ENCODE measurements at regions not wholly inside any gene's neighbourhood (a gene's known extent, or its start where the extent isn't known, plus 50 kb on each side); places are given as distances from the start of the nearest gene placed in this dataset.
A peak's percentile ranks its signal among the peaks of the same experiment; 100 is the strongest.
"Not testable (repeated sequence)": the region's sequence is repeated elsewhere in the genome, so short reads cannot be mapped to it uniquely, and the experiment has no call there.

DNA sequence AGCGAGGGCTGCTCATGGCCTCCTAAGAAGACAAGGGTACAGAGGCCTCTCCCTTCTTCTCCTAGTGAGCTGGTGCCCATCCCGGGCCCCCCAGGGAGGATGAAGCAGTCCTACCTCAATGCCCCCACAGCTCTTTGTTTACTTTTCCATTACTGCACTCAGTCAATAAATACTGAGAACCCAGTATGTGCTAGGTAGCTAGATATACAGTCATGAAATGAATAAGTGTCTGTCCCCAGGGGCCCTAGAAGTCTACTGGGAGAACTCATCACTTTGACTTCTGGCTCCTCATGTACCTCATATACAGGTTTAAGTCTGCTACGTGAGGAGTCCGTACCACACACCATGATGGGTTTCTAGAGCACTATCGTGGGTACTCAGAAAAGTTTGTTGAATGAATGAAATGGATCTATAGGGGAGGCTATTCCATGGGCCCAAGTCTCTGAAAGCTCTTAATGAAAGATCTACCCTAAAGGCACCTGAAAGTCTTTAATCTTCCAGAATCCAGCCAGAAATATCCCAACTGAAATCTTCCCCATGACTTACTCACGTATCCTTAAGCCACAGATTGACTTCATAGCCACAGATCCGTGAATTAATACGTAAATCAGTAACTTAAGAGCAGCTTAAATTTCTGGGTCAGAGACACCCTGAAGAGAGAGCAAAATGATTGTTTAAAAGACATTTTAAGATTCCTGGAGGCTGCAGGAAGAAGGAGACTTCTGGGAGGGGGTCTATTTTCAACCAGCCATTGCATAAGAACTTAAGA is 51.6 kb upstream of the POMP start:
- DNase-seq, result no peak

DNA sequence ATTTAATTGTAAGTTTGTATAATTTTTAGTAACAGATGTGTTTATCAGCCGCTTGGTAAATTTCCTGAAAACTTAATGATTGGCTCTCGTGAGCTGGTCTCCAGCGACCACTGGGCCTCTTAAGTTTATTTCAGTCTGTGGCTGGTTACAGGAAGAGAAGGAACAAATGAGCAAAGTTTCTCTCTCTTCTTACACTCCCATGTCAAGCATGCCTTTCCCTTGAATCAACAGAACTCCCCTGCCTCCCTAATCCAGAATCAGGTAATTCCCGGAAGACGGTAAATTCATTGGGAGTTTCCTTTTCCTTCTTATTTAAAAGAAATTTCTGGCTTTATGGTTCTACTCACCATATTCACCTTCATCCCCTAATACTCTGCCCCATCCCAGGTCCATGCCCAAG is 52.5 kb upstream of the POMP start:
- no peak for DNase-seq

DNA sequence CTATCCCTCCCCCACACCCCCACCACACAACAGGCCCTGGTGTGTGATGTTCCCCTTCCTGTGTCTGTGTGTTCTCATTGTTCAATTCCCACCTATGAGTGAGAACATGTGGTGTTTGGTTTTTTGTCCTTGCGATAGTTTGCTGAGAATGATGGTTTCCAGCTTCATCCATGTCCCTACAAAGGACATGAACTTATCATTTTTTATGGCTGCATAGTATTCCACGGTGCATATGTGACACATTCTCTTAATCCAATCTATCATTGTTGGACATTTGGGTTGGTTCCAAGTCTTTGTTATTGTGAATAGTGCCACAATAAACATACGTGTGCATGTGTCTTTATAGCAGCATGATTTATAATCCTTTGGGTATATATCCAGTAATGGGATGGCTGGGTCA is 53.8 kb upstream of the POMP start:
- not testable (repeated sequence) for DNase-seq

DNA sequence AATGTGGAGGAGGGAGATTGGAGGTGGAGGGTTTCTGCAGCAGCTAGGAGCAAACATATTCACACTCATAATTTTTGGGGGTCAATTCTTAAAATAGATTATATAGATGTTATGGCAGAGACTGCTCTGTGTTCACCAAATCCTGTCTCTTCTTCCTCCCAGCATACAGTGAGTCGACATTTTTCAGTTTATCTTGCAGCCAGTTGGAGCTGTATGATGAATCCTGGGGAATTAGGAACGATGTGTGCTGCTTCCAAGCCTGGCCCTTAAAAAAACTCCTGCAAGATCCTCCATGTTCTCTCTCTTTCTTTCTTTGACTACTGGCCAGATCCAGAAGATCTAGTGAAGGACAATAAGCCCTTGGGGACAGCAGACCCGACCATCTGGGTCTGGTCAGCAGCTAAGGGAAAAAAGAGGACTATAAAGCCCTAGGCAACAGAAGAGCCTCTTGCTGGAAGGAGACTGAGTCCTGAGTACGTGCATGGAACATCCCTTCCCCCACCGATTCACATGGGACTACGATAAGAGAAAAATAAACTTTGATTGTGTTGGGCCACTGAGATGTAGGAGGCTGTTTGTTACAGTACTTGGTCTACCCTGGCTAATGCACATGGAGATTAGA is 55.8 kb upstream of the POMP start:
- no peak for DNase-seq

DNA sequence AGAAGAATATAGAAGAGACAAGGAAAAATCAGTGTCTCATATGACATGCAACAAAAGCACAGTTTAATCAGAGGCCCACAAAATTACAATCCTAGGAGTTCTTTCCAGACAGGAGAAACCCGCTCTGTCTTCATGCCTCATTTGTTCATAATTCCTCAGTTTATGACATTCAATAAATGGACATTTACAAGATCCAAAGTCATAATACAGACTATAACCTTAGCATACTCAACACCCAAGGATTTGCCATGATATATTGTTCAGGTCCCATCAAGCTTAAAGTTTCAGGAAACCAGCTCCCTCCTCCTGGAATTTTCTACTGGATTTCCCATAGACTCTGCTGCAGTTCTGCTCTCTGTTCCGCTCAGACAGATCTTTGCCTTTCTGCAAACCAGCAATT is 56.4 kb upstream of the POMP start:
- no peak for DNase-seq

DNA sequence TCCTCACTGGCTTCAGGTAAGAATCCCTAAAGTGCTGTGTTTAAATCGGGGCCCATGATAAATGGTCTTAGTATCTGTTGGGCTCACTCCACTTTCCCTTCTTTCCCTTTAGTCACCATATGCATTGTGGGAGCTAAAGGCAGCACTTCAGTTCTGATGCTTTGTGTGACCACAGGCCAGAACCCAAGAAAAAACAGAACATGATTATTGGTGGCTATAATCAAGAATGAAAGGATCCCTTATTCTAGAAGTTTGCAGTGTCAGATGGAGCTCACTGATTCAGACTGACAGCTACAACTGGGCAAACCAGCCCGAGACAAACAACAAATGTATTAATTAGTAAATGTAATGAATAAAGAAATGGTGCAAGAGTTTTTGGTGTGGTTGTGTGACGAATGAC is 57.3 kb upstream of the POMP start:
- no peak for DNase-seq

DNA sequence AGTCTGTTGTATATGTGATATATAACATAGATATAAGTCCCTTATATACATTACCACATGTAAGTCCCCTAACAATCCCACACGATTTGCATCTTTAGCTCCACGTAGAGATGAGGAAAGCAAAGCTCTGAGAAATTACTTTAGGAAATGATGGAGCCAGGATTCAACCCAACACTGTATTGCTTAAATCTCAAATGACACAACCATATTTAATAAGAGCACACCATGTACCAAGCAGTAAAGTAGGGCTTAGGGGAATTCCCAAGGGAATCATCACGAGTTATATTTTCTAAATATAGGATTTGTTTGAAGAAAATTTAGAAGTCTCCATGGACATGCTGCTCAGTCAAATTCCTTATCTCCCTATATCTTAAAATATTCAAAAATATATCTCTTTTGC is 61.3 kb upstream of the POMP start:
- no peak for DNase-seq

DNA sequence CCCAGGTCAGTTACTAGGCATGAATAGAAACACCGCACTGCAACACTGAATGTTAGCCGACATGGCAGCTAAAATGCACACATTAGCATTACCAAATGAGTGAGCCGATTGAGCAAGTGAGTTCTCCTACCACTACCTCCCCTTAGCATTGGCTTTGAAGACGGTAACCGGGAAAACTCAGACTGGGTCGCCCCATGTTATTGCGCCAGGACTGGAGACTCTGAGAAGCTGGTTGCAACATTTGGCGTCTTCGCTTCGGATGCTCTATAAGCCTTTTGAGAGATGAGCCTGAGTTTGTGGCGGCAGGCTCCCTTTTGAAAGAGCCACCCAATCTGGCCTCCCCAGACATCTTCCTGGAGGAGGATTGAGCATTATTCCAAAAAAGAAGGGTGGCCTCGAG is 68.5 kb upstream of the POMP start:
- DNase-seq, result no peak

DNA sequence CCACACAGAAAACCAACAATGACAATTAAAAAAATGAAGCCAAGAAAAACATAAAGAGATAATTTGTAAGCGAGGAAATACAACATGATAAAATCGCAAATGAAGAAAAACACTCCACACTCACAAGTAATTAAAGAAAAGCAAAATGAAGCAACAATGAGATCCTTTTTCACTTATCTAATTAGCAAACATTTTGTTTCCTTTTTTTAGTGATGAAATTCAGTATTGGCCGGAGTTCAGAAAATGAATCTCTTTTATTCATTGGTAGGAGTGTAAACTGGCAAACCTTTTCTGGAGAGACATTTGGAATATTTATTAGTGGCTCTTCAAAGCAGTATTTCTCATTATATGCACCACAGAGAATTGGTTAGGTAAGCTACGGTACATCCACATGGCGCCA is 70.6 kb upstream of the POMP start:
- DNase-seq, result no peak

DNA sequence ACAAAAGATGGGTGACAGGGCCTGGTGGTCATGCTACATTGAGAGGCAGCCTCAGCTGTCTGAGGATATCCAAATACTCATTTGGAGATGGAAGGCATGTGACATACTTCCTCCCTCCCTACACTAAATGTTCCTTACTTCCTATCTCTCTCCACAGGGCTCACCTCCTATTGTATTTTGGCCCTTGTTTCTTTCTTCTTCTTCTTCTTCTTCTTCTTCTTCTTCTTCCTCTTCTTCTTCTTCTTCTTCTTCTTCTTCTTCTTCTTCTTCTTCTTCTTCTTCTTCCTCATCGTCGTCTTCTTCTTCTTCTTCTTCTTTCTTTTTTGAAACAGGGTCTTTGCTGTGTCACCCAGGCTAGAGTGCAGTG is 71.8 kb upstream of the POMP start:
- no peak for DNase-seq

DNA sequence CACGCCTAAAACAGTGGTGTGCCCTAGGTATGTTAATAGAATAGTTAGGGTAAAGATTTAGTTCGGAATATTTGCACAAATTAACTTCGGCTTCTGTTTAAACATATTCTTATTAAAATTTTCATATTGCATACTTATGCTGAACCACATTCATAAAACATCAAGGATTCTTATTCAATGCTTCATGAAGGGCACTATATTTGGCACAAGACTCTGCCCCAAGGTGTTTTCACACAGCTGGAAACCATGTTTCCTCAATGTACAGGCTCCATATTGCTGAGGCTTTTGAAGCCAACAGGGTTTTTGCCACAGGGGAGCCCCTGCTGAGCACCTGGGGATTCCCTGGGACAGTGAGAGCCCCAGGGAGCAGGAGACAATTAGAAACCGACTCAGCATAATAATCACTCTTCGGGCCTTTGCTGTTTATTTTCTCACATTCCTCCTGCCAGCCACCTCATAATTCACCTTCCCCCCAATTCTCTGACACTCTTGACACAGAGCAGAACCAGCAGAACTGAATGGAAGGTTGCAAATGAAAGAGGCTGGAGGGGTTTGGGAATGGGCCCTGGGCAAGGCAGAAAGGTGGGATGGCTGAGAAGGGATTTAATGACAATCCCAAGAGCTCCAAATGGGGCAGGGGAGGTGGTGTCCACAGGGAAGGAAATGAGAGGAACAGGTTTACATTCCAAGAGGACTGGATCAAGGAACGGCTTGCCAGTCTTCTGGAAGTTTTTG is 72.3 kb upstream of the POMP start:
- no peak for DNase-seq

DNA sequence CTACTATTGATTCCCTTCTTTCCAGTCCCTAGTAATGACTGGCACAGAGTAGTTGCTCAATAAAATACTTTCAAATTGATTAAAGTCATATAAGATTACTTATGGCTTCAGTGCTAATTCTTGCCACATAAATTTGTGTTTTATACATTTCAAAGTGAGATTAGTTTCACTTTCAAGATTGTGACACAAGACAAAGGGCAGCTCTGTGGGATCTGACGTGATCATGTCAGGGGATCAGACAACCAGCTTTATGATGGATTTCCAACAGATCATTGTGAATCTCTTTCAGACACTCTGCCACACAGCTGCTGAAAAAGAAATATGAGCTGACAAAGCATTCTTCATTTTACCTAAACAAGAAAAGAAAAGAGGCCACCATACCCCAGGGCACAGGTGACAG is 73.4 kb upstream of the POMP start:
- DNase-seq, result no peak

DNA sequence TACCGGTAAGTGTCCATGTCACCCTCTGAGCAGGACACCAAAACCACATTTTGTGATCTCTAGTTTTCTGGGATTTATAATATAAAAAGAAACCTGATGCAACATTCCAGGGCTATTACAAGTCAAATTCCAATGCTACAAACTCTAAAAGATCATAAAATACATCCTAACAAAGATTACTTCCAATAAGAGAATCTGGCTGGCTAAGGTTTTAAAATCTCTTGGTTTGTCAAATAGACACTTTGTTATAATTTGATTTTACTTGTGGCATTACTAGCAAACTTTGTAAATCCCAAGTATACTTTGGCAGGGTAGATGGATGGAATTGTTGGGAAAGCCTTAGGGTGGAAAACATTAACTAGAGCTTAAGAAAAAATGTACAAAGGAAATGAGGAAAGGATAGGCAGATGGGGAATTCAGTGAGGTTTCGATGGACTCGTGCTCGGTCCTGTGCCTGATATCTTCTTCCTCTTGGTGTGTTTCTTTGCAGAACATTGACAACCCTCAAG is 74.0 kb upstream of the POMP start:
- no peak for DNase-seq

DNA sequence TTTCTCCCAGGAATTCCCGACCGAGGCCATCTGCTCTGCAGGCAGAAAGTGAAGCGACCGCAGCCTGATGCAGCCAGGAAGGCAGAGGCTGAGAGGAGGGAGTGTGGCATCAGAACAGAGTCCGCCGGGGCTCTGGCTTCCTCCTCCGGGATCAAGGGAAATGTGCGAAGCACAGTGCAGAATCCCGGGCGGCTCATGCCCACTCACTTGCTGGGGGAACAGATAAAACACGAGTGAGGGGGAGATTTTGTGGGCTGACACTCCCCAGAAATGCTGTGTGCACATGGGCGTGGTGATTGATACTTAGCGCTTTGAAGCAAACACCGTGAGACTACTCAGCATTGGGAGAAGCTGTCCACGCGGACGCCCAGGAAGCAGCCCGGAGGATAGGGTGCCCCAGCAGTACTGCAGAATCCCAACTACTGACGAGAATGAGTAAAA is 75.3 kb upstream of the POMP start:
- DNase-seq, result no peak

DNA sequence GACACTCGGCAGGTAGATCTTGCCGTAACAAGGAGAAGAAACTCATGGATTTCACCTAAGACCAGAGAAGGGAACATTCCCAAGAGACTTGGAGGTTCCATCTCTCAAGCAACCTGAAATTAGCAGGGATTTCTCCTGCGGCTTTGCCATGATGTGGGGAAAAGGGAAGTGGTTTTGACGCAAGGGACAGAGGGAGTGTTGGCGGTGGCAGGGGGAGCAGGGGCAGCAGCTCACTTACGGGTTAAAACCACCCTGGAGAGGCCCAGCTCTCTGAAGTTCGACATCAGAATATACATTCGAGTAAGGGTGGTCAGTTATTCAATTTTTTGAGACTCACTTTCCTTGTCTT is 76.1 kb upstream of the POMP start:
- DNase-seq, result no peak

DNA sequence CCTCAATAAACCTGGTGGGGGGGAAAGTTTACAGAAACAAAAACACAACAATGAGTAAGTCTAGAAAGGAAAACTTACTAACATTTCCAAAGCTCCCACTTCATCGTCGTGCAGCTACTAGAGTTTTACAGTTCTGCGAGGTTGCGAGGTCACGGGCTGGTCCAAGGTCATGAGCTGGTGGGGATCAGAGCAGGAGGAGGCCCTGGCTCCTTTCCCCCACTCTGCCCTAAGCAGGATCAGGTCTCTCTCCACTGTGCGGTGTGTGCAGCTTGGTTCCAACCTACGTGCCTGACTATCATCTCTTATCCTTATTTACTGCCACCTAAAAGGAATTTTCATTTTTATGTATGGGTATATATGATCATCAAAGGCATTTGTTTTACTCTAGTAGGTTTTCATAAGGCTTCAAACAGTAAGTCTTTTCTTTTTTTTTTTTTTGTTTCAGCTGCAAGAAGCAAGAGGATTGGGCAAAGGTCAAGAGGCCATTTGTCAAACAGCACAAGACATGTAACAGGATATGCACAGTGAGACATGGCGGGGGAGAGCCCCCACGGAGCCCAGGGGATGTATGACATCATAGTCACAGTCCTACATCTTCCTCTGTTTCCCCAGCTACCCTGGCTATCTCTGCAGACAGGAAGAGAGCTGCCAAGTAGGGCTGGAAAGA is 76.6 kb upstream of the POMP start:
- DNase-seq, result no peak

DNA sequence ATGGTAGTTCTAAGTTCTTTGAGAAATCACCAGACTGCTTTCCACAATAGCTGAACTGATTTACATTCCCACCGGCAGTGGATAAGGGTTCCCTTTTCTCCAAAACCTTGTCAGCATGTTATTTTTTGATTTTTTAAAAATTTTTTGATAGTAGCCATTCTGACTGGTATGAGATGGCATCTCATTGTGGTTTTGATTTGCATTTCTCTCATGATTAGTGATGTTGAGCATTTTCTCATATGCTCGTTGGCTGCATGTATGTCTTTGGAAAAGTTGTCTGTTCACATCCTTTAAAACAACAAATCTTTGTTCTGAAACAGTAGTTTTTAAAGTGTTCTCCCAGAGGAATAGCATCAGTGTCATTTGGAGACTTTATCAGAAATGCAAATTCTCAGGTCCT is 77.5 kb upstream of the POMP start:
- DNase-seq, result no peak

DNA sequence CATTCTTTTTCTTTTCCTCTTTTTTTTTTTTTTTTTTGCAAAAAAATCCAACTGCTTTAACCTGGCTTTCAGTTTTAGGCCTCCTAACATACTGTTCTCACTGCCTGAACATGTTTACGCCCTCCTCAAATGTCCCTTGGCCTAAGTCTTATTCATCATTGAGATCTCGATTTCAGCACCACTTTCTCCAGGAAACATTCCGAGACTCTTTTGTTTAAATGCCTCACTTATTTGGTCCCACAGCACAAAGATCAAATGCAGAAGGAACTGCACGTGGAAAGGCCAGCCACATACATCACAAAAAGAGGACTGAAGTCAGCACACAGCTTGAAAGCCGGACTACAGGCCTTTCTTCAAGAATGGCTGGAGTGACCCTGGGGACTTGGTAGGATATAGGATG is 79.2 kb upstream of the POMP start:
- no peak for DNase-seq

DNA sequence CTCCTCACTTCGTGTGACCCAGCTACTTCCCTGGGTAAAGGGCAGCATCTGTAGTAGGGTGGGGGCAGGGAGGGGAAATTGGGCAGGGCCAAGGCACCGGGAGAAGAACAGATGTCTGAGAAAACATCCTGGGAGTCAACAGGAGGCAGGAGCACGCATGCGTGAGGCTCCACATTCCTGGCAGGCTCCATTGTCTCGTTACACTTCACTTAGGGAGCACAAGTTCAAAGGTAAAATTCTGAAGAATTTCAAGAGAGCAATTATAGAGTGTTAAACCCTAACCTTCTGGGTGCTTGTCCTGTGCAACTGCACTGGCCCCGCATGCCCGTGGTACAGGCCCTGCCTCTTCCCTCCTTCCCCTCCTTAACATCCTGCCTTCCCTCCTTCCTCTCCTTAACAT is 79.6 kb upstream of the POMP start:
- no peak for DNase-seq

DNA sequence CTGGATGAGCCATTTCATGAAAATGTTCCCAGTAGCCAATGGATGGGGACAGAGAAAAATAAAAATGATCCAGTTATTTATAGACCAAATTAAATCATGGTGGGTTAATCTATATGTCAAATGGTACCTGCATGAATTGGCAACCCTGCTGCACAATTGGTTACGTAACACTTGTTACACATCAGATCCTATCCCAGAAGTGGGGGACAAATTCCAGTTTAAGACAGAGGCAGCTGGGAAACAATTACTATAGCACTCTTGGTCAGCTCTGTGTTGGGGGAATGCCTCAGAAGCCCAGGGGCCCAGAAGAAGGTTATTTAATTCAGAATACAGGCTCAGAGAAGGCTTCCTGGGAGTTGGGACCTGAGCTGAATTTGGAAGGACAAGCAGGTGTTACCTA is 81.1 kb upstream of the FLT1 start:
- DNase-seq, result no peak

DNA sequence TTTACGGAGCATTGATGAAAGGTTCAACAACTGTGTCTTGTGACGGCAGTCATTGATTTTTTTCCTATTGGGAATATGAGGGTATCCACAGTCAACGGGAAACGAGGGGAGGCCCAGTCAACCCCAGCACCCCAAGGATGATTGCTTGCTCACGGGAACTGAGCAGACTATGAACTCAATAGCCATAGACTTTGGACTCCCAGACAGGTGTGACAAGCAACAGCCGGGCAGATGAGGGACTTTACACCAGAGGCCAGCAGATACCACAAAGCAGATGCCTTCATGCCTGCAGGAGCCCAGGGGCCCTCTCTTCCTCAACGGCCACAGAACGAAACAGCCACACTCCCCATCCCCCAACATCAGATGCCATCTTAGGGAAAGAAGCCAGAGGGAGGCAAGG is 80.3 kb upstream of the FLT1 start:
- no peak for DNase-seq

DNA sequence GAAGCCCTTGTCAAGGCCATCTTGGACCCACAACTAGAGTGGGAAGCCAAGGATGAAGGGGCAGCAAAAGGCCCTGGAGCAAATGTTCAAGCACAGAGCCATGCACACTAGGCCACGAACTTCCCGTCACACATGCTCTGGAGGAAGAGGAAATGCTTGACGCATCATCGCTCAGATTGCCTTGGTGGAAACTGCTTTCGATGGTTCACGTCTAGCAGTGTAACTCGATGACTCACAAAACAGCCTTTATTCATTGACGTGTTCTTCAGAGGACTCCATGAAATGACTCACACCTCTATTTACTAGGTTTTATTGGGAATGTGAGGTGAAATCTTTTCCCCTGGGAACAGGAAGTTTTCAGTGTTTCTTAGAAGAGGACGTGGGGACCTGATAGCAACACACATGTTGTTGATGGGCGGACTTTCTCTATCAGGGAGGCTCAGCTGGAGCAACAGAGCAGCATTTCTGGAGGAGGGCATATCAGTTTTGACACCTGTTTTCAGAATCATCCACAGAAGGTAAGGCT is 79.8 kb upstream of the FLT1 start:
- peak; percentile 69 for DNase-seq

DNA sequence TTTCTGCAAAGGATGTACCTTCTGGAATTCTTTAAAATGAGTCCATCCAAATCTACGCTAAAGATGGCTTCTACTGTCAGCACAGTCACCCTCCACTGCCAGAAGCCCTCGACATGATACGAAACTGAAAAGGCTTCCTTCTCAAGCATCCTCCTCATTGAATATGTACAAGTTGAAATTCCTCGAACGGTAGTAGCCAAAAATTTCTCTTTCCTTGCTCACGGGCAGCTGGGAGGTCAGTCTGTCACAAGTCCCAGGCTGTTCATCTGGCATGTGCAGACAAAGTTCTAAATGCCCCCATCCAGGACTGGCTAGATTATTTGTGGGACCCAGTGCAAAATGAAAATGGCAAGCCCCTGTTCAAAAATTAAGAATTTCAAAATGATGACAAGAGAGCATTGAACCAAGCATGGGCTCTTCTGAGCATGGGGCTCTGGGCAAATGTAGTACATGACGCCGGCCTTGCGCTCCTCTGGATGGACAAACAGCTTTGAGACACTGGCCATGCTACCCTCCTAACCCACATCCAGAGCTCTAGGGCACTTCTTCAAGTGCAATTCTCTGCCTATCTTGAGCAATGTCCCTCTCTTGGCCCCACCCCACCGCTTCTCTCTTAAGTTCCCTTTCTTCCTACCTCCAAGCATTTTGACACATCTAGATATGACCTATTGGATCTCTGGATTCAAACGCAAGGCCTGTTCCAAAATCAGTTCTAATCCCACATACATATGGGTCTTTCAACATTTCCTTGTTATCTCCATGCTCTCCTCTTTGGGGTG is 78.9 kb upstream of the FLT1 start:
- peak; percentile 36 for DNase-seq

Data from CD4-positive, alpha-beta T cell treated with Interferon gamma for 1 hour (primary cell).